Heart left ventricle (tissue), 16 donors: ENCODE measurements at regions not wholly inside any gene's neighbourhood (a gene's known extent, or its start where the extent isn't known, plus 50 kb on each side); places are given as distances from the start of the nearest gene placed in this dataset.

Experiments
- ATAC-seq, 4 donors: fragments of 200-7000 bp; cut with Tn5 transposase; one replicate each; pipeline ENCODE4 v1.9.1; 2020 to 2022; ENCODE audit warnings: moderate library complexity in 4 of 4, mild to moderate bottlenecking in 3 of 4, moderate number of reproducible peaks in 1 of 4
- DNase-seq, 5 donors: peaks; one replicate each; pipeline ENCODE4 v3.0.0-alpha.2; 2020
- H3K27ac ChIP-seq, 12 donors: fragments of 200-600 bp; sonication (generic) in 4 of 12; one replicate each; pipeline versions ENCODE4 v1.5.0 to v1.8.0; 2016 to 2022; ENCODE audit warnings: mild to moderate bottlenecking in 2 of 12
- H3K27me3 ChIP-seq, 9 donors: fragments of 200-600 bp; sonication (generic) in 2 of 9; one replicate each; pipeline versions ENCODE4 v1.5.1 to v1.8.0; 2016 to 2022; ENCODE audit warnings: mild to moderate bottlenecking in 3 of 9
- H3K36me3 ChIP-seq, 9 donors: fragments of 200-600 bp; sonication (generic) in 2 of 9; one replicate each; pipeline versions ENCODE4 v1.5.0 to v1.8.0; 2018 to 2022; ENCODE audit warnings: mild to moderate bottlenecking in 2 of 9
- H3K4me1 ChIP-seq, 12 donors: fragments of 200-600 bp; sonication (generic) in 4 of 12; one replicate each; pipeline versions ENCODE4 v1.5.0 to v1.8.0; 2016 to 2022; ENCODE audit warnings: mild to moderate bottlenecking in 3 of 12
- H3K4me3 ChIP-seq, 12 donors: fragments of 200-600 bp; sonication (generic) in 4 of 12; one replicate each; pipeline versions ENCODE4 v1.5.0 to v1.8.0; 2017 to 2022; ENCODE audit warnings: mild to moderate bottlenecking in 9 of 12, moderate library complexity in 4 of 12
- H3K9me3 ChIP-seq, 12 donors: fragments of 200-600 bp; sonication (generic) in 4 of 12; one replicate each; pipeline versions ENCODE4 v1.5.0 to v1.8.0; 2016 to 2022; ENCODE audit warnings: mild to moderate bottlenecking in 1 of 12
- CTCF ChIP-seq, 12 donors: fragments of 200-600 bp; sonication (generic) in 4 of 12; IDR thresholded peaks; one replicate each; pipeline versions ENCODE4 v1.5.0 to v1.8.0; 2018 to 2022; ENCODE audit warnings: antibody characterized with exemption in 12 of 12, mild to moderate bottlenecking in 5 of 12
- POLR2A ChIP-seq, 2 donors: fragments of 450-650 bp; IDR thresholded peaks; one replicate each; pipeline ENCODE4 v1.6.1; 2017; ENCODE audit warnings: antibody characterized with exemption in 2 of 2, mild to moderate bottlenecking in 2 of 2, moderate library complexity in 2 of 2
- WGBS, 4 donors: extraction: QIAGEN DNeasy Blood & Tissue Kit in 2 of 4; methylation state at CpG; one replicate each; pipeline versions ENCODE4 v1.1.5 to v1.1.7; 2013 to 2018; 5-methylcytosine and 5-hydroxymethylcytosine counted together
- intact Hi-C, 10 donors: fragments of 100-400 bp; cut with DNase I; formaldehyde crosslinking; loops; one replicate each; pipeline versions ENCODE4 v1.11.1 to v1.14.2; 2022
- donor health status: ischemic (EF 13 %, LVEDD 7.1; RV severe dilation, severe dysfunction).
- donor health status: healthy with polysubstance abuse.
- donor health status: DM: no; HTN: yes; CAD: no.
- donor health status: DM: no; HTN: no; CAD: no.
- donor health status: ischemic (EF 25% LVEDD 6.9; RV normal size, moderate dysfunction).
- donor health status: ischemic (EF 25% LVEDD 5.7; RV mildly dilated, moderate dysfunction).
- donor health status: healthy.
- donor health status: DM: yes; HTN: yes; CAD: no.
- donor health status: ischemic (EF 35%, LVEDD 5.7; RV mildly dilated, moderate dysfunction).
- donor health status: nonischemic (EF 11% LVEDD 7.7; RV severe dilation, severe dysfunction).
- donor health status: DM: yes; HTN: yes; CAD: no.
- donor health status: PGD.
- donor health status: ischemic (EF 29% LVEDD 5.4; RV normal size, mild dysfunction).
- donor health status: nonischemic (EF 23%, LVEDD 6.1; RV moderate dilation, normal function).

DNA sequence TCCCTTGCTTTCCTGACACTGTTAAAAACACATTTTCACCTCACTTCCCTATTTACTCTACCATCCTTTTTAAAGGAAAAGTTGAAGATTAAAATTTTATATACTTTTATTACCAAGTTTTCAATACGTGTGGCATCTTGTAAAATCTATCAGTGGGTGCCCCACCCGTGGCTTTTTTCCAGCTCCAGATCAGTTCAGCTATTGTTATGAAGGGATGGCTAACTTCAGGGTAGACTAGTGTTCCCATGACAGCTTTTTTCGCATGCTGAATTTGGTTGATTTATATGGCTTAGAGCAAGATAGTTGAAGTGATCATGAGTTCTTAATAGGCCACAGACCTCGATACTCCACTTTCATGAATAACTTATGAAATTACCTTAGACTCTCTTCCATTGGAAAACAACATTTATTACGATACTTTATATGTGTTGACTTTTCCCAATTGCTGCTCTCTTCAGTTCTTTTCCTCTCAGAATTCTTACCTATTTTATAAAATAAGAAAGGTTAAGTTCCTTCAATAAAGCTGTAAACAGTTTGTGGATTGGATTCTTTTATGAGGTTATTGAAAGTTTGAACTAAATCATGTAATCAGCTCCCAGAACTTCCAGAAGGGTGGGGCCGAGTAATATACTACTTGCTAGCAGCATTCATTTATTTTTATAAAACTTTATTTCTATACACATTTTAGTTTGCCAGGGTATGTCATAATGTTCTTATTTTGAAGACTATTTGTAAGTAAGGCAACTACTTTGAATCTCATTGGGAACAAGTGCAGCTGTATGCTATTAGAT lies 680.9 kb downstream of the SATB2 start:
- no peak for ATAC-seq

GRCh38 chr2:198775737-198776136 lies 682.0 kb downstream of the SATB2 start:
- H3K36me3 ChIP-seq = no peaks in the 10 kb centered on the region
- intact Hi-C loops = no loop called here
- DNase-seq (no peak), ATAC-seq (no peak)
- H3K9me3 ChIP-seq = no peaks in the 10 kb centered on the region
- H3K27me3 ChIP-seq = no peaks in the 10 kb centered on the region
- no peak overlapping the region for H3K4me3 ChIP-seq
- WGBS, 4 donors = 61 to 81% (median 74%) methylated on average over 5 of the region's 5 CpGs
- H3K27ac ChIP-seq = no peak overlapping the region
- TF ChIP-seq CTCF (IDR thresholded peaks at IDR 0.05) (no peak), POLR2A (IDR thresholded peaks at IDR 0.05) (no peak)
- no peaks in the 10 kb centered on the region for H3K4me1 ChIP-seq

More for the DNA sequence above, 680.9 kb downstream of the SATB2 start:
- H3K9me3 ChIP-seq = no peaks in the 10 kb centered on the region
- H3K4me3 ChIP-seq = no peak overlapping the region
- H3K36me3 ChIP-seq = no peaks in the 10 kb centered on the region
- DNase-seq = no peak
- WGBS, 4 donors = 69 to 75% (median 70%) methylated on average over 6 of the region's 6 CpGs
- TF ChIP-seq CTCF (IDR thresholded peaks at IDR 0.05) = no peak
- no peaks in the 10 kb centered on the region for H3K27me3 ChIP-seq
- H3K4me1 ChIP-seq = no peaks in the 10 kb centered on the region
- no peak overlapping the region for H3K27ac ChIP-seq
- intact Hi-C loops = no loop called here

GRCh38 chr2:198774576-198774975 lies 683.2 kb downstream of the SATB2 start:
- TF ChIP-seq POLR2A (IDR thresholded peaks at IDR 0.05) = no peak
- no peak for TF ChIP-seq CTCF (IDR thresholded peaks at IDR 0.05)
- H3K36me3 ChIP-seq = no peaks in the 10 kb centered on the region
- no peak for DNase-seq
- no peaks in the 10 kb centered on the region for H3K4me1 ChIP-seq
- WGBS, 4 donors = 63 to 76% (median 73%) methylated on average over 2 of the region's 2 CpGs
- no peak overlapping the region for H3K27ac ChIP-seq
- no peak for ATAC-seq
- H3K4me3 ChIP-seq = no peak overlapping the region
- intact Hi-C loops = no loop called here
- H3K27me3 ChIP-seq = no peaks in the 10 kb centered on the region
- H3K9me3 ChIP-seq = no peaks in the 10 kb centered on the region

- intact Hi-C loops = loop anchor here in 1 of 10 donors (5.0 kb wide), 1 partner anchor 715 kb away; no protein-coding TSS in a partner anchor
- WGBS, 4 donors = 64 to 70% (median 67%) methylated on average over 5 of the region's 5 CpGs
These were observed 690.0 kb downstream of the SATB2 start for GRCh38 chr2:198767694-198768093.

More at GRCh38 chr2:198767694-198768093, 690.0 kb downstream of the SATB2 start:
- no peaks in the 10 kb centered on the region for H3K36me3 ChIP-seq
- TF ChIP-seq POLR2A (IDR thresholded peaks at IDR 0.05) (no peak), CTCF (IDR thresholded peaks at IDR 0.05) (no peak)
- ATAC-seq (no peak), DNase-seq (no peak)
- no peak overlapping the region for H3K4me3 ChIP-seq
- H3K27ac ChIP-seq = no peak overlapping the region
- H3K4me1 ChIP-seq = no peaks in the 10 kb centered on the region
- no peaks in the 10 kb centered on the region for H3K9me3 ChIP-seq
- H3K27me3 ChIP-seq = no peaks in the 10 kb centered on the region
